ENCODE measurements at regions not wholly inside any gene's neighbourhood (a gene's known extent, or its start where the extent isn't known, plus 50 kb on each side); places are given as distances from the start of the nearest gene placed in this dataset.
A peak's percentile ranks its signal among the peaks of the same experiment; 100 is the strongest.

GRCh38 chr15:95368755-95369601, 961.5 kb upstream of the NR2F2 start:
- no peak for DNase-seq (ENCODE audit: low read depth)

GRCh38 chr15:95370291-95370690, 960.2 kb upstream of the NR2F2 start:
- no peak for DNase-seq (ENCODE audit: low read depth)

DNA sequence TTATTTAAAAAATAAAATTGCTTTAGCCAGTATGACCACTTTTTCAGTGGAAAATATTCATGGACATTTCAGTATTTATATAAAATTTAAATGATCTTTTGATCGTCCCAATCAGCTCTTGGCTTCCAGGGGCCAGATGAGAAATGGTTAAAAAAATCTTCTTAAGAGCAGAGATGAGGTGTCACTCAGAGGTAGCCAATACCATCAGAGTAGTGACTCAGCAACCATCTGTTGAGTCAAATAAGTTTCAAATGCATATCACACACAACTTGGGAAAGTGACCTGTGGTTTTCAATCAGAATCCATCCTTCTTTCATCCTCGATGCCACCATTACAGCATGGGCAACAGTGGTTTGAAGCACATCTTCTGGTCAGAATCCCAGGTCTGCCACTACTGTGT, 958.8 kb upstream of the NR2F2 start:
- DNase-seq (ENCODE audit: low read depth) = no peak

GRCh38 chr15:95375281-95375680, 955.2 kb upstream of the NR2F2 start:
- DNase-seq (ENCODE audit: low read depth) = no peak

DNA sequence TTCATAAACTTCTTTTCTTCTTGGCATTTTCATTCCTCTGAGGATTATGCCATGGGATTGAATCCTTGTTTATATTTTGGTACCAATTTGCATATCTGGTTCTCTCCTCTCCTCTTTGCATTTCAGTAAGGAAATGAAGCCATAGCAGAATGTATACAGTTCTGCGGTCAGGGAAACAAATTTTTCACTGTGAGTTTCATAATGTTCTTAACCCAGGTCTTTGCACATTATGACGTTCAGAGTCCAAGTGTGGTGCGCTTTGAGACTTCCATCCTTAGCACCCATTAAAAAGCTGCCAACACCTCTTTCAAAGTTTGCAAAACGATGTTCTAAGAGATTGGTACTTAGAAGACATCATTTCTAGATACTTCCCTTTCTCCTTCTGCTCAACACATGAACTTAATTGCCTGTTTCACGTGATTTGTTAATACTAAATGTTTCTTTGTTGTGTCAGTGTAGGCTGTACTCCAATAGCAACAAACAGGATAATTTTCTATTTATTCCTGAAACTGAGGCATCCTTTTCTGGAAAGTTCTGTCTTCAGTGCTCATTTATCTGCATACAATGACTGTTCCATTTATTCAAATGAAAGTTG, 953.1 kb upstream of the NR2F2 start:
- DNase-seq (ENCODE audit: low read depth) = no peak

- peak; percentile 34 for DNase-seq (ENCODE audit: low read depth)
These were observed 936.1 kb upstream of the NR2F2 start for GRCh38 chr15:95394186-95395067.

- no peak for DNase-seq (ENCODE audit: low read depth)
These were observed 930.1 kb upstream of the NR2F2 start for GRCh38 chr15:95400428-95400827.

DNA sequence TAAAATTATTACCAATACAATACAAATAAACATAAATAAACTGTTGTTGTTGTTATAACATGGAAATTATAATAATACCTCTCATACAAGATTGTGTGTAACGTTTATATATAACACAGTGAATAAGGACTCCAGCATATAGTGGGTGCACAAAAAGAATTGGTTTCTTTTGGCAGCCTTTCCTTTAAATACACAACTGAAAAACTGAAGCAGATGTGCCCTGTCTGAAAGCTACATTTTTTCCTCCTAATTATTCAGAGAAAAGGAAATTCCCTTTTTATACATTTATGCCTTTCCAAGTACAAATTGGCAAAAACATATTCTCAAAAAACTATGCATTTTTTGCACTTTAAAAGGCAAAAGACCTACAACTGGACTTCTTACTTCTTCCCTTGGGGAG, 928.9 kb upstream of the NR2F2 start:
- DNase-seq (ENCODE audit: low read depth) = no peak

GRCh38 chr15:95405447-95405846, 925.1 kb upstream of the NR2F2 start:
- DNase-seq (ENCODE audit: low read depth) = peak; percentile 66

DNA sequence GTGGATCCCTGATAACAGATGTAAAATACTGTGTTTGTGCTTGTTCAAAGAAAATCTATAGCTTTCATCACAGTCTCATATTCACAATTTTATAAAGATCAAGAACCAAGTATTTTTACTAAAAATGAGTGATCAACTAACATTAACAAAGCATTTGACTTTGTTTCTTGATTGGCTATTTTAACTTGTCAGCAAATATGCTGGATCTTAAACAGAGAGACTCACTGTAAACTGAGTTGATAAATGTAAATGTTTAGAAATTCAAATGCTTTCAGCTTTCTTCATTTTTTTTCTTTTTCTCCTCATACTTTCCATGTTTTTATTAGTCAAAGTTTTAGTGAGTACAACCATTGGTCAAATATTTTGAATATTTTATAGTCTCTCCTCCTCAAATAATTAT, 923.0 kb upstream of the NR2F2 start:
- no peak for DNase-seq (ENCODE audit: low read depth)

- no peak for DNase-seq (ENCODE audit: low read depth)
These were observed 921.3 kb upstream of the NR2F2 start for GRCh38 chr15:95409211-95409610.

GRCh38 chr15:95409626-95410310, 920.7 kb upstream of the NR2F2 start:
- DNase-seq (ENCODE audit: low read depth) = no peak

GRCh38 chr15:95410757-95411156, 919.7 kb upstream of the NR2F2 start:
- DNase-seq (ENCODE audit: low read depth) = no peak

DNA sequence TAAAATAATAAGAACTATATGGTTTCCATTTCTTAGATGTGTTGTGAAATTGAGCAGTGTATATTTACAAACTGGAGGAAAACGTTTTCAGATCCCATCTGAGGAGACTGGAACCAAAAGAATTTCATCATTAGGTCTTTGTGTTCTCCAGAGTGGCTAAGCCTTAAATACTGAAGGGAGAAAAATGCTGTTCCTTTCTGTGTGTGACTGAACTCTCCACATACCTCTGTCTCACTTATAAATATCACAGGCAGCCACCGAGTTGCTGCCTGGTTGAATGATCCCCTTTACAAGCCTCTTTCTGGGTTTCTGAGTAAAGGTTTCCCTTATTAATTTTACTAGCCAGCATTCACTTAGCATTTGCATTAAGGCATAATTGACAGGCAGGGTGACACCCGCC, 913.9 kb upstream of the NR2F2 start:
- no peak for DNase-seq (ENCODE audit: low read depth)

DNA sequence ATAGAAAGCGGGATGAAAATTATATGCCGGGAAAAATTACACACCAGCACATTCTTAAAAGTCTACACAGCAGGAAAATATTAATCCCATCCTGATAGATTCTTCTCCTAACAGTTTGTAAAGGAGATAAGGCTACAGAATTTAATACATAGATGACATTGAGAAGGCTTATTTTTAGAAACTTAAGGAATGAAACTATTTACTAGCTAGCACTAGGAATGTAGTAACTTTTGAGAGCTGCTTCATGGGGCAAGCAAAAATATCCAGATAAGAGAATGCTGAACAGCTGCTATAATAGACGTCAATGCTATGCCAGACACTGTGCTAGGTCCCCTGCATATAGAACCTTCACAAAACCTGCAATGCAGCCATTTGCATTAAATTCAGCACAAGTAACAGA, 912.7 kb upstream of the NR2F2 start:
- no peak for DNase-seq (ENCODE audit: low read depth)

- no peak for DNase-seq (ENCODE audit: low read depth)
These were observed 908.2 kb upstream of the NR2F2 start for GRCh38 chr15:95422255-95422654.

DNA sequence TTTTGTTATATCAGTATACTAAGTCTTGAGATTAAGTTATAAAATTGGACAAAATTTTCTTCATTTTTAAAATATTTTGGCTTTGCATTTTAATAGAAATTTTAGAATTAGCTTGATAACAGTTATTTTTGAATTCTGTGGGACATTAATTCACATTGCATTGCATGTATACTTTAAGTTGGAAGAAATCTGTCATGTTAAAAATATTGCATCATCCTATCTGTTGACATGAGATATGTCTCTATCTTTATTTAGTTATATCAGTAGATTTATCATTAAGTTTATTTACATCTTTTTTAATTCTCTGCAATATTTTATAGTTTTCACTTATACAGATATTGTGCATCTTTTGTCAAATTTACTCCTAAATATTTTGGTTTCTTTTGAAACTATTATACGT, 904.6 kb upstream of the NR2F2 start:
- DNase-seq (ENCODE audit: low read depth) = no peak

DNA sequence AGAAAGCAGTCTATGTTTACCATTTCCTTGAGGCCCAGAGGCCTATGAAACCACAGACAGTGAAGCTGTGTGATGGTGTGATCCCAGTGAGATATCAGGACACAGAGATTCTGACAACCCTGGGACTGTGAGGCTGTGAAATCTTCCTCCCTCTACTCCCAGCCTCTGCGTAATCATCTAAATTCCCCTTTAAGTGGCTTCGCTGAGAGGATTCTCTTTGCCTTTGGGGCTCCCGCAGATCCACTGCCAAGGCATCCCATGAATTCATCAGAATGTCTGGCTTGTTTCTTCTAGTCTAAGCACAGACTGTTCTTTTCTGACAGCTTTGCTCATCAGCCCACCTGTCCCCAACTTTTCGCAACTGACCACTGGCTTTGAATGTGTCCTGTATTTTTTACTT, 901.2 kb upstream of the NR2F2 start:
- DNase-seq (ENCODE audit: low read depth) = no peak

DNA sequence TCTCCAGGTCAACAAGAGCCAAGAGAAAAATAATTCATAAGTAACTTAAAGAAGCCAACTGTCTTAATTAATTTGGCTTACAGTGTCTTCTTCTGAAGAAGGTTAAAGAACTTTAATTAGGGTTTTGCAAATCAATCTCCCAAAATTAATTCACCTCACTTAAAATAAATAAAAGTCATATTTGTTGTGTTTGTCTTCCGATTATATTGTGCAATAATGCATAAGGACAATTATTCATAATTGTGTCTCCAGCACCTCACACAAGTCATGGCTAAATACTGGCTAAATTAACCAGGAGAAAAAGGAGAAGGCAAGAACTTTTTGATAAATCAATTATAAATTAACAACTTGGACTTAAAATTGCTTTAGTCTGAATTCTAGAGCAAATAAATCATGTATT, 899.0 kb upstream of the NR2F2 start:
- DNase-seq (ENCODE audit: low read depth) = no peak

DNA sequence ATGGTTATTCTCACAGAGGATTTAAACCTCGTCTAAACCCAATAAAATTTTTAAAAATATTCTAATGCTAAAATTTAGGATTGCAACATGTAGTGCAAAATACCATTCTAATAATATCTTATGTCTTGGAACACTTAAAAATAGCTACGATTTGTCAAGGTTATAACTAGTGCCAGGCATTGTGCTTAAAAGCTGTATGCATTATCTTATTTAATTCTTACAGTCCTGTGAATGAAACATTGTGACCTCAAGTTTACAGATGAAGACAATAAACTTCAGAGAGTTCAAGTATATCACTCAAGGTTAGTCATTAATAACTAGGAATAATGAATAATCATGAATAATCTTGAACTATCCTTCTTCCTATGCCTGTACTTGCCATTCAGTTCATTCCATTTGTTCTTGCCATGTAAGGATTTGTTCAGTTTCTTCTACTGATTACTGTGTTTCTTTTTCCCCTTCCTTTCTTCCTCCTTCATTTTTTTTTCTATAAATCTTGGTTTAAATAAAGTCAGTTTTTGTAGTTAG, 897.6 kb upstream of the NR2F2 start:
- DNase-seq (ENCODE audit: low read depth) = no peak

DNA sequence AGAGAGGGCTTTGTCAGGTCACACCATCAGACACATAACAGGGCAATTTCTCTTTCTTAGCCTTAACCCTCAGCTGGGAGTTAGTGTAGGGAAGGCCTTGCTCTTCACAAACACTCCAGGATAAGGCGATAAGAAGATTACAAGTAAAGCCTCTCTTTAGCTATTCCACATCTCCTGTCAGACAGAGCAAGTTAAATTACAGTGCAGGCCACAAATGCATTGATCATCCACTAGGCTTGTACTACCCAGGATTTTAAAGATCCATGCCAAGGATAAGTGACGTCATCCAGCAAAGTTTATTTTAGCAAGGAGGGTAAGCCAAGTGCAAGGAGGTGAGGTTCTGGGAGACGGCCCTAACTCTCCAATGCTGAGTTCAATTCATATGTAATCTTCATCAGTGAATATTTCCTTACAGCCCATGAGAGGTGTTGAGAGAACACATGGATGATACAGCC, 890.6 kb upstream of the NR2F2 start:
- no peak for DNase-seq (ENCODE audit: low read depth)

DNA sequence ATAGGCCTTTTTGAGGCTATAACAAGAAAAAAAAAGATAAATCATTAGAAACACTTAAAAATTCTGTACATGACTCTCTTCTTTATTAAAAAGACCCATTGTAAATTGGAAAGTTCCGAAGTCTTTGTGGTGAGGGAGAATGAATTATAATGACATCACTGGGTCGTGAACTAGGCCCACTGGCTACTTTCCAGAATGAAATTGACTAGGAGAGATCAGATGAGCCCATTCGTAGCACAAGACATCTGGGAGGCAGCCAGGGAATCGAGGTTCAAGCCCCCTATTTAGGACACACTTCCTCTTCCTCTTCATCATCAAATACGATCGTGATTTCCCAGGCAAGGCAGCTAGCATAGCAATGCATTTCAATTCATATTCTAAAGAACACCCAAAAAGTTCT, 889.8 kb upstream of the NR2F2 start:
- DNase-seq (ENCODE audit: low read depth) = no peak
